Upper lobe of left lung (tissue), 6 donors: ENCODE measurements at regions not wholly inside any gene's neighbourhood (a gene's known extent, or its start where the extent isn't known, plus 50 kb on each side); places are given as distances from the start of the nearest gene placed in this dataset.

Experiments used
- ATAC-seq, 2 donors: fragments of 200-7000 bp; cut with Tn5 transposase; one replicate each; pipeline ENCODE4 v1.9.1; 2022; ENCODE audit warnings: mild to moderate bottlenecking in 2 of 2, moderate library complexity in 2 of 2; ENCODE audit not compliant: low FRiP score in 2 of 2
- DNase-seq, 2 donors: peaks; one replicate each; pipeline ENCODE4 v3.0.0-alpha.2; 2019 to 2020
- H3K27ac ChIP-seq, 4 donors: fragments of 200-600 bp; sonication (generic); one replicate each; pipeline ENCODE4 v1.5.1; 2016 to 2019
- H3K27me3 ChIP-seq, 4 donors: fragments of 200-600 bp; sonication (generic); one replicate each; pipeline ENCODE4 v1.5.1; 2017 to 2019
- H3K36me3 ChIP-seq, 4 donors: fragments of 200-600 bp; sonication (generic); one replicate each; pipeline ENCODE4 v1.5.1; 2016 to 2019
- H3K4me1 ChIP-seq, 4 donors: fragments of 200-600 bp; sonication (generic); one replicate each; pipeline ENCODE4 v1.5.1; 2018 to 2019
- H3K4me3 ChIP-seq, 4 donors: fragments of 200-600 bp; sonication (generic); one replicate each; pipeline ENCODE4 v1.5.1; 2017 to 2019; ENCODE audit warnings: mild to moderate bottlenecking in 2 of 4, moderate library complexity in 1 of 4
- H3K9me3 ChIP-seq, 4 donors: fragments of 200-600 bp; sonication (generic); one replicate each; pipeline ENCODE4 v1.5.1; 2018 to 2019
- EP300 ChIP-seq, 4 donors: sonication (generic); formaldehyde crosslinking; IDR thresholded peaks; one replicate each; pipeline ENCODE4 v1.5.1; 2017; ENCODE audit warnings: antibody characterized with exemption in 4 of 4, control low read depth in 2 of 4
- POLR2A ChIP-seq, 4 donors: fragments of 450-650 bp; IDR thresholded peaks; one replicate each; pipeline ENCODE4 v1.5.1; 2016 to 2017; ENCODE audit warnings: antibody characterized with exemption in 4 of 4, mild to moderate bottlenecking in 2 of 4
- POLR2AphosphoS5 ChIP-seq, 2 donors: sonication (generic); formaldehyde crosslinking; IDR thresholded peaks; one replicate each; pipeline ENCODE4 v1.5.1; 2017; ENCODE audit warnings: antibody characterized with exemption in 2 of 2
- WGBS, 2 donors: methylation state at CpG; one replicate each; pipeline ENCODE4 v1.1.5; 2017 to 2018; 5-methylcytosine and 5-hydroxymethylcytosine counted together
- TF ChIP-seq, protein P1 (sequence below), 6 experiments: fragments of 450-650 bp in 4 of 6; fragments of 200-600 bp in 2 of 6; sonication (generic) in 2 of 6; IDR thresholded peaks; one replicate each; pipeline ENCODE4 v1.5.1; 2016 to 2019; ENCODE audit warnings: antibody characterized with exemption in 6 of 6
- donor health status: DM: no; HTN: no; CAD: no; lungs with moderate emphysema.
- donor health status: DM: no; HTN: yes; CAD: no; lungs with severe emphysema.

DNA sequence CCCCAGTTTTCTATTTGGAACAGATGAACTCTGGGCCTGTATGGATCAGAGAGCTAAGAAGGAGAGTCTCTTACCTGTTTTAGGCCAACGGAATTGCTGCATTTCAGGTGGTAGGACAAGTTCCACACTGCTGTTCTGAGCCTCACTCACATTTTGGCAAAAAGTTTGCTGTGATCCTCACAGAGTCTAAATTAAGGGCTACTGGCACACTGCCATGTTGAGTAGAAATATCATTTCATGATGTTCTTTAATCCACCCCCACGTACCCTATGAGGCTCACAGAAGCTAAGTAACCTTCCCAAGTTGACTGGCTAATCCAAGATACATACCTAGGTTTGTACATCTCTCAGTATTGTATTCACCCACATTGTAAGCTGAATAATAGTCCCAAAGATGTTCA lies 447.2 kb downstream of the INHBA start:
- ATAC-seq (no peak), DNase-seq (no peak)
- Histone ChIP-seq H3K4me1 (no peaks in the 10 kb centered on the region), H3K9me3 (no peaks in the 10 kb centered on the region), H3K4me3 (no peak overlapping the region), H3K36me3 (no peaks in the 10 kb centered on the region), H3K27me3 (no peaks in the 10 kb centered on the region), H3K27ac (no peak overlapping the region)
- WGBS, 2 donors = 62 to 65% methylated on average over 2 of the region's 2 CpGs
- TF ChIP-seq POLR2AphosphoS5 (IDR thresholded peaks at IDR 0.05) = no peak
- no peak for TF ChIP-seq EP300 (IDR thresholded peaks at IDR 0.05)
- TF ChIP-seq, protein P1, sequence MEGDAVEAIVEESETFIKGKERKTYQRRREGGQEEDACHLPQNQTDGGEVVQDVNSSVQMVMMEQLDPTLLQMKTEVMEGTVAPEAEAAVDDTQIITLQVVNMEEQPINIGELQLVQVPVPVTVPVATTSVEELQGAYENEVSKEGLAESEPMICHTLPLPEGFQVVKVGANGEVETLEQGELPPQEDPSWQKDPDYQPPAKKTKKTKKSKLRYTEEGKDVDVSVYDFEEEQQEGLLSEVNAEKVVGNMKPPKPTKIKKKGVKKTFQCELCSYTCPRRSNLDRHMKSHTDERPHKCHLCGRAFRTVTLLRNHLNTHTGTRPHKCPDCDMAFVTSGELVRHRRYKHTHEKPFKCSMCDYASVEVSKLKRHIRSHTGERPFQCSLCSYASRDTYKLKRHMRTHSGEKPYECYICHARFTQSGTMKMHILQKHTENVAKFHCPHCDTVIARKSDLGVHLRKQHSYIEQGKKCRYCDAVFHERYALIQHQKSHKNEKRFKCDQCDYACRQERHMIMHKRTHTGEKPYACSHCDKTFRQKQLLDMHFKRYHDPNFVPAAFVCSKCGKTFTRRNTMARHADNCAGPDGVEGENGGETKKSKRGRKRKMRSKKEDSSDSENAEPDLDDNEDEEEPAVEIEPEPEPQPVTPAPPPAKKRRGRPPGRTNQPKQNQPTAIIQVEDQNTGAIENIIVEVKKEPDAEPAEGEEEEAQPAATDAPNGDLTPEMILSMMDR (IDR thresholded peaks at IDR 0.05) = no peak
- TF ChIP-seq POLR2A (IDR thresholded peaks at IDR 0.05) = no peak

DNA sequence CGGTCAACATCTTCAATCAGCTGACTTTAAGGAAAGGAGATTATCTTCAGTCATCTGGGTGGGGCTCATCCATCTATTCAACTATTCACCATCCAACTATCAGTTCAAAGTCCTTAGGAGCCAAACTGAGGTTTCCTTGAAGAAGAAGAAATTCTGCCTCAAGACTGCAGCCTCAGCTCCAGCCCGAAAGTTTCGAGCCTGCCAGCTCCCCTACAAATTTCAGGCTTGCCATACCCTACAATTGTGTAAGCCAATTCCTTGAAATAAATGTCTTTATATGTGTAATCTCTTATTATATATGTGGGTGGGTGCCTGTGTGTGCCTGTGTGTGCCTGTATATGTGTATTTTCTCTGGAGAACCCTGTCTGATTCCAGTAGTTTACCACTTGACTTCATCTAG lies 447.8 kb downstream of the INHBA start:
- H3K36me3 ChIP-seq = no peaks in the 10 kb centered on the region
- no peak overlapping the region for H3K27ac ChIP-seq
- H3K4me1 ChIP-seq = no peaks in the 10 kb centered on the region
- ATAC-seq (no peak), DNase-seq (no peak)
- TF ChIP-seq EP300 (IDR thresholded peaks at IDR 0.05) (no peak), POLR2A (IDR thresholded peaks at IDR 0.05) (no peak), POLR2AphosphoS5 (IDR thresholded peaks at IDR 0.05) (no peak)
- TF ChIP-seq, protein P1 (IDR thresholded peaks at IDR 0.05) = no peak
- no peaks in the 10 kb centered on the region for H3K9me3 ChIP-seq
- WGBS, 2 donors = 86 to 91% methylated on average over 3 of the region's 3 CpGs
- H3K4me3 ChIP-seq = no peak overlapping the region
- H3K27me3 ChIP-seq = no peaks in the 10 kb centered on the region

DNA sequence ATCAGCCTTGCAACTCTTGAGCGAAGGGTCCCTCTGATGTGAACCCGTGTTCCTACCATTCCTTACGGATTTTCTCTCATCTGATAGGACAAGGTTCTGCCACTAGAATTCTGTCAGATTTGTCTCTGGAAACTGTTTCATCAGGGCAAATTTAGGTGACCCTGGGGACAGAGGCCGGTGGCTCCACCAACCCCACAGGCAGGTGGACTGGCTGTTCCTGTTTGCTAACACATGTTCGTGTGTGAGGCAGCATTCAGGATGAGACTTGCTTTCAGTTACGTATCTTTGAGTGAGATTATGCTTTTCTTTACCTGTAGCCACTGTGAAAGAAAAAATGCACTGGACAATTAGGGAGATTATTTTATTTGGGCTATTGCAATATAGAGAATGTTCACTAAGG lies 449.9 kb downstream of the INHBA start:
- no peaks in the 10 kb centered on the region for H3K9me3 ChIP-seq
- TF ChIP-seq POLR2A (IDR thresholded peaks at IDR 0.05) (no peak), EP300 (IDR thresholded peaks at IDR 0.05) (no peak), POLR2AphosphoS5 (IDR thresholded peaks at IDR 0.05) (no peak)
- TF ChIP-seq, protein P1 (IDR thresholded peaks at IDR 0.05) = no peak
- H3K27me3 ChIP-seq = no peaks in the 10 kb centered on the region
- no peaks in the 10 kb centered on the region for H3K36me3 ChIP-seq
- ATAC-seq (no peak), DNase-seq (no peak)
- H3K4me3 ChIP-seq = no peak overlapping the region
- H3K27ac ChIP-seq = no peak overlapping the region
- H3K4me1 ChIP-seq = no peaks in the 10 kb centered on the region
- WGBS, 2 donors = 82 to 85% methylated on average over 6 of the region's 6 CpGs

DNA sequence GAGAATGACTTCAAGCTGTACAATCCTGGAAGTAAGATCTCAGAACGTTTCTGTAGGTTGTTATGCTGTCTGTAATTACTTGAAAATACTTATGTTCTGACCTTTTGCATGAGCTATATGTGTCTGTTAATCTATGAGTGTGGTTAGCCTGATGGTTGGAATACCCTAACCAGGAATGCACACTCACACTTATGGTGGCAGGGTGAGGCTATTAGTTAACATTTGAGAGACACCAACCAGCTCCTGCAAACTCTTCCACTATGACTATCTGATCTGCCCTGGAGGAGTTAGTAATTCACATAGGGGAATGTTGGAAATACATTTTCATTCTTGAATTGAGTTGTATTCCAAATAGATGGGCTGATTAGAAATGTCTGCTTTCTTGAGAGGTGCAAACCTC lies 450.3 kb downstream of the INHBA start:
- Histone ChIP-seq H3K9me3 (no peaks in the 10 kb centered on the region), H3K4me1 (no peaks in the 10 kb centered on the region), H3K4me3 (no peak overlapping the region), H3K27me3 (no peaks in the 10 kb centered on the region), H3K27ac (no peak overlapping the region), H3K36me3 (no peaks in the 10 kb centered on the region)
- no peak for DNase-seq
- TF ChIP-seq POLR2A (IDR thresholded peaks at IDR 0.05) (no peak), EP300 (IDR thresholded peaks at IDR 0.05) (no peak)
- TF ChIP-seq, protein P1 (IDR thresholded peaks at IDR 0.05) = no peak
- 38 to 52% methylated on average over 1 of the region's 1 CpG for WGBS, 2 donors
- ATAC-seq = no peak

DNA sequence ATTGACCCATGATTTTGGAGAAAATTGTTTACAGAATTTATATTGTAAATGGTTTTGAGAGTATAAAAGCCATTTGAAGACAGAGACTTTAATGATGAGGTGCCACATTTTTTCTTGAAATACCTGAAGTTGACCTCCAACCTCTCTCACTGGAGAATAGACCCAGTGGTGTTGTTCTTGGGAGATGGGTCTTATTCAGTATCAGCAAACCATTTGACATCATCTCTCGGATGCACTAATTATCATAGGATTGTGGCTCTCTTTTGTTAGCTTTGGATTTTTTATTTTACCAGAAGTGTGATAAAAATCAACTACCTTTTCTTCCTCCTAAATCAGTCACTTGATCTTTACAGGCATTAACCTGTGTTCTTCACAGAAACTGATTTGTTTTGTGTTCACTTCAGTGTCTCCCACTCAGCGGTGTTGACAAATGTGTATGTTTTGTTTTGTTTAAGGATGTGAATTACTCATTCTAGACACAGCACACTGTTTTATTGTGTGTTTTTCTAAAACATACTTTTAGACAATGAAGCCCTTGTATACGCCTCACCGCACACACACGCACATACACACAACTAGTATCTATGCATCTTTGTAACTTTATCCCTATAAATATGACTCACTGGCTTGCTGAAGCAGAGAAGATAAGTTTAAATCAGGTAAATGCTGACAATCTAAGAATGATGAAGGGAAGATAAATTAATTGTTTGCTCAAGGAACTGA lies 455.6 kb downstream of the INHBA start:
- Histone ChIP-seq H3K27ac (no peak overlapping the region), H3K9me3 (no peaks in the 10 kb centered on the region), H3K4me1 (no peaks in the 10 kb centered on the region), H3K27me3 (no peaks in the 10 kb centered on the region), H3K36me3 (no peaks in the 10 kb centered on the region), H3K4me3 (no peak overlapping the region)
- no peak for ATAC-seq
- TF ChIP-seq, protein P1 (IDR thresholded peaks at IDR 0.05) = no peak
- TF ChIP-seq EP300 (IDR thresholded peaks at IDR 0.05) (no peak), POLR2AphosphoS5 (IDR thresholded peaks at IDR 0.05) (no peak), POLR2A (IDR thresholded peaks at IDR 0.05) (no peak)
- DNase-seq = no peak
- 88 to 91% methylated on average over 5 of the region's 5 CpGs for WGBS, 2 donors
